ENCODE measurements at regions not wholly inside any gene's neighbourhood (a gene's known extent, or its start where the extent isn't known, plus 50 kb on each side); places are given as distances from the start of the nearest gene placed in this dataset.

DNA sequence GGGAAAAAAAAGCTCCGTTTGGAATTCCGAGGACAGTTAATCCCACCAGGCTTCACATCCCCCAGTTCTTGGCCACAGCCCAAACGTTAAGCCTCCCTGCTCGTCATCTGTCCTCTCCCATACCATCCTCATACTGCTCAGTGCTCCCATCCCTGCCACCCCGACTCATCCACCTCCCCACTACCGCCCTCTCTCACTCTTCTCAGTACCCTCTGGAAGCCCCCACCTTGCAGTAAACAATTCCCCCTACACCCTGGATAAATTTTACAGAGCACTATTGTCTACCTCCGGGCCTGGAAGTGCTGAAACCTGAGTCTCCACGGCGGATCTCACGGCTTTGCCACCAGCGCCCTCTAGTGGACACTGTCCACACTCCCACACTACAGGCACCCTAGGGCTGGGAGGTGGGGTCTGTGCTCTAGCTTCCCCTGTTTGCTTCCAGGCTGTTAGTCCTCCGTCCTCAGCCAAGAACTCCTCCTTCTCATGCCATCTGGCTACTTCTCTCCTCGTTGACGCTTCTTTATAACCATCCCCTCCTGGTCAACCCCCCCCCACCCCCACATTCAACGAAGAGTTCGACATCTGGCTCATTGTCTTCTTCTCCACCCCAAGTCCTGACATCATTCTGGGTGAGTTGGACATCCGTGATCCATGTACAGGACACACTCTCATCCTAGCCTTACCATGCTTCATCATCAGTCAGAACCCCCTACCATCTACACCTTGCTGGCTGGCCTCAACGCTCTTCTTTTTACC lies 54.5 kb downstream of the RTL9 start (continued):
- TF ChIP-seq, protein P1, sequence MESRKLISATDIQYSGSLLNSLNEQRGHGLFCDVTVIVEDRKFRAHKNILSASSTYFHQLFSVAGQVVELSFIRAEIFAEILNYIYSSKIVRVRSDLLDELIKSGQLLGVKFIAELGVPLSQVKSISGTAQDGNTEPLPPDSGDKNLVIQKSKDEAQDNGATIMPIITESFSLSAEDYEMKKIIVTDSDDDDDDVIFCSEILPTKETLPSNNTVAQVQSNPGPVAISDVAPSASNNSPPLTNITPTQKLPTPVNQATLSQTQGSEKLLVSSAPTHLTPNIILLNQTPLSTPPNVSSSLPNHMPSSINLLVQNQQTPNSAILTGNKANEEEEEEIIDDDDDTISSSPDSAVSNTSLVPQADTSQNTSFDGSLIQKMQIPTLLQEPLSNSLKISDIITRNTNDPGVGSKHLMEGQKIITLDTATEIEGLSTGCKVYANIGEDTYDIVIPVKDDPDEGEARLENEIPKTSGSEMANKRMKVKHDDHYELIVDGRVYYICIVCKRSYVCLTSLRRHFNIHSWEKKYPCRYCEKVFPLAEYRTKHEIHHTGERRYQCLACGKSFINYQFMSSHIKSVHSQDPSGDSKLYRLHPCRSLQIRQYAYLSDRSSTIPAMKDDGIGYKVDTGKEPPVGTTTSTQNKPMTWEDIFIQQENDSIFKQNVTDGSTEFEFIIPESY (IDR thresholded peaks at IDR 0.05; ENCODE audit: borderline replicate concordance, low read depth): no peak
- TF ChIP-seq POLR2AphosphoS5 (IDR thresholded peaks at IDR 0.05; ENCODE audit: low read depth, low read length) (no peak), RXRA (IDR thresholded peaks at IDR 0.05; ENCODE audit: borderline replicate concordance, low read depth) (no peak), TAF1 (IDR thresholded peaks at IDR 0.05; ENCODE audit: borderline replicate concordance, low read depth, low read length) (no peak), RAD21 (IDR thresholded peaks at IDR 0.05; ENCODE audit: low read length) (peak; percentile 72), NFIC (IDR thresholded peaks at IDR 0.05; ENCODE audit: borderline replicate concordance) (no peak), FOXJ3 (CRISPR knock-in tag; IDR thresholded peaks at IDR 0.05) (no peak)

DNA sequence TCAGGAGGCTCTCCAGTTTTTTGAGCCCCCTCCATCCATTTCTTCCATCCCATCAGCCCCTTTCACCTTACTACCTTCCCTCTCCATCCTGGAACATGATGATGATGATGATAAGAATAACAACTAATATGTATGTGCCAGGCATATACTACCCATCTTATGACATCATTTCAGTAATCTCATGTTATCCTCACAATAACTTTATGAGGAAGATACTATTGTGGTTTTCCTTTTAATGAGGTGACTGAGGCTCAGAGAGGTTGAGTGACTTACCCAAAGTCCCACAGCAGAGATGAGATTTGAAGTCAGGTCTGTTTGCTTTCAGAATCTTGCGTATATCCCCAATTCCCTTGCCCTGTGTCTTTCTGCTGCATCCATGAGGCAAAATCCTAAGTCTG lies 55.1 kb downstream of the RTL9 start:
- POLR2A ChIA-PET: no interaction called here
- WGBS (ENCODE audit: low lambda C conversion rate): 30% methylated on average over 1 of the region's 1 CpG

More for the DNA sequence above, 55.1 kb downstream of the RTL9 start:
- no peak for DNase-seq
- H3K27me3 ChIP-seq (ENCODE audit: insufficient read depth): no peaks in the 10 kb centered on the region; the same call in 1 of the 2 replicates
- no peaks in the 10 kb centered on the region for H4K20me1 ChIP-seq (ENCODE audit: insufficient read depth)
- H3K9ac ChIP-seq: no peak overlapping the region
- TF ChIP-seq, protein P2, sequence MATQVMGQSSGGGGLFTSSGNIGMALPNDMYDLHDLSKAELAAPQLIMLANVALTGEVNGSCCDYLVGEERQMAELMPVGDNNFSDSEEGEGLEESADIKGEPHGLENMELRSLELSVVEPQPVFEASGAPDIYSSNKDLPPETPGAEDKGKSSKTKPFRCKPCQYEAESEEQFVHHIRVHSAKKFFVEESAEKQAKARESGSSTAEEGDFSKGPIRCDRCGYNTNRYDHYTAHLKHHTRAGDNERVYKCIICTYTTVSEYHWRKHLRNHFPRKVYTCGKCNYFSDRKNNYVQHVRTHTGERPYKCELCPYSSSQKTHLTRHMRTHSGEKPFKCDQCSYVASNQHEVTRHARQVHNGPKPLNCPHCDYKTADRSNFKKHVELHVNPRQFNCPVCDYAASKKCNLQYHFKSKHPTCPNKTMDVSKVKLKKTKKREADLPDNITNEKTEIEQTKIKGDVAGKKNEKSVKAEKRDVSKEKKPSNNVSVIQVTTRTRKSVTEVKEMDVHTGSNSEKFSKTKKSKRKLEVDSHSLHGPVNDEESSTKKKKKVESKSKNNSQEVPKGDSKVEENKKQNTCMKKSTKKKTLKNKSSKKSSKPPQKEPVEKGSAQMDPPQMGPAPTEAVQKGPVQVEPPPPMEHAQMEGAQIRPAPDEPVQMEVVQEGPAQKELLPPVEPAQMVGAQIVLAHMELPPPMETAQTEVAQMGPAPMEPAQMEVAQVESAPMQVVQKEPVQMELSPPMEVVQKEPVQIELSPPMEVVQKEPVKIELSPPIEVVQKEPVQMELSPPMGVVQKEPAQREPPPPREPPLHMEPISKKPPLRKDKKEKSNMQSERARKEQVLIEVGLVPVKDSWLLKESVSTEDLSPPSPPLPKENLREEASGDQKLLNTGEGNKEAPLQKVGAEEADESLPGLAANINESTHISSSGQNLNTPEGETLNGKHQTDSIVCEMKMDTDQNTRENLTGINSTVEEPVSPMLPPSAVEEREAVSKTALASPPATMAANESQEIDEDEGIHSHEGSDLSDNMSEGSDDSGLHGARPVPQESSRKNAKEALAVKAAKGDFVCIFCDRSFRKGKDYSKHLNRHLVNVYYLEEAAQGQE (IDR thresholded peaks at IDR 0.05; ENCODE audit: low read depth, low read length): no peak
- no peak for TF ChIP-seq MEF2A (IDR thresholded peaks at IDR 0.05; ENCODE audit: borderline replicate concordance, low read depth)
- no peak for TF ChIP-seq EP300 (IDR thresholded peaks at IDR 0.05; ENCODE audit: borderline replicate concordance in 1 of 2, low read depth in 1 of 2, low read length in 1 of 2)
- TF ChIP-seq, protein P3, sequence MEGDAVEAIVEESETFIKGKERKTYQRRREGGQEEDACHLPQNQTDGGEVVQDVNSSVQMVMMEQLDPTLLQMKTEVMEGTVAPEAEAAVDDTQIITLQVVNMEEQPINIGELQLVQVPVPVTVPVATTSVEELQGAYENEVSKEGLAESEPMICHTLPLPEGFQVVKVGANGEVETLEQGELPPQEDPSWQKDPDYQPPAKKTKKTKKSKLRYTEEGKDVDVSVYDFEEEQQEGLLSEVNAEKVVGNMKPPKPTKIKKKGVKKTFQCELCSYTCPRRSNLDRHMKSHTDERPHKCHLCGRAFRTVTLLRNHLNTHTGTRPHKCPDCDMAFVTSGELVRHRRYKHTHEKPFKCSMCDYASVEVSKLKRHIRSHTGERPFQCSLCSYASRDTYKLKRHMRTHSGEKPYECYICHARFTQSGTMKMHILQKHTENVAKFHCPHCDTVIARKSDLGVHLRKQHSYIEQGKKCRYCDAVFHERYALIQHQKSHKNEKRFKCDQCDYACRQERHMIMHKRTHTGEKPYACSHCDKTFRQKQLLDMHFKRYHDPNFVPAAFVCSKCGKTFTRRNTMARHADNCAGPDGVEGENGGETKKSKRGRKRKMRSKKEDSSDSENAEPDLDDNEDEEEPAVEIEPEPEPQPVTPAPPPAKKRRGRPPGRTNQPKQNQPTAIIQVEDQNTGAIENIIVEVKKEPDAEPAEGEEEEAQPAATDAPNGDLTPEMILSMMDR (IDR thresholded peaks at IDR 0.05): no peak
- TF ChIP-seq, protein P4, sequence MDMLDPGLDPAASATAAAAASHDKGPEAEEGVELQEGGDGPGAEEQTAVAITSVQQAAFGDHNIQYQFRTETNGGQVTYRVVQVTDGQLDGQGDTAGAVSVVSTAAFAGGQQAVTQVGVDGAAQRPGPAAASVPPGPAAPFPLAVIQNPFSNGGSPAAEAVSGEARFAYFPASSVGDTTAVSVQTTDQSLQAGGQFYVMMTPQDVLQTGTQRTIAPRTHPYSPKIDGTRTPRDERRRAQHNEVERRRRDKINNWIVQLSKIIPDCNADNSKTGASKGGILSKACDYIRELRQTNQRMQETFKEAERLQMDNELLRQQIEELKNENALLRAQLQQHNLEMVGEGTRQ (IDR thresholded peaks at IDR 0.05; ENCODE audit: borderline replicate concordance, low read depth, low read length): no peak
- TF ChIP-seq GATA2 (CRISPR knock-in tag; IDR thresholded peaks at IDR 0.05): no peak
- TF ChIP-seq, protein P5, sequence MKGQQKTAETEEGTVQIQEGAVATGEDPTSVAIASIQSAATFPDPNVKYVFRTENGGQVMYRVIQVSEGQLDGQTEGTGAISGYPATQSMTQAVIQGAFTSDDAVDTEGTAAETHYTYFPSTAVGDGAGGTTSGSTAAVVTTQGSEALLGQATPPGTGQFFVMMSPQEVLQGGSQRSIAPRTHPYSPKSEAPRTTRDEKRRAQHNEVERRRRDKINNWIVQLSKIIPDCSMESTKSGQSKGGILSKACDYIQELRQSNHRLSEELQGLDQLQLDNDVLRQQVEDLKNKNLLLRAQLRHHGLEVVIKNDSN (IDR thresholded peaks at IDR 0.05; ENCODE audit: borderline replicate concordance, low read depth): no peak
- TF ChIP-seq, protein P6, sequence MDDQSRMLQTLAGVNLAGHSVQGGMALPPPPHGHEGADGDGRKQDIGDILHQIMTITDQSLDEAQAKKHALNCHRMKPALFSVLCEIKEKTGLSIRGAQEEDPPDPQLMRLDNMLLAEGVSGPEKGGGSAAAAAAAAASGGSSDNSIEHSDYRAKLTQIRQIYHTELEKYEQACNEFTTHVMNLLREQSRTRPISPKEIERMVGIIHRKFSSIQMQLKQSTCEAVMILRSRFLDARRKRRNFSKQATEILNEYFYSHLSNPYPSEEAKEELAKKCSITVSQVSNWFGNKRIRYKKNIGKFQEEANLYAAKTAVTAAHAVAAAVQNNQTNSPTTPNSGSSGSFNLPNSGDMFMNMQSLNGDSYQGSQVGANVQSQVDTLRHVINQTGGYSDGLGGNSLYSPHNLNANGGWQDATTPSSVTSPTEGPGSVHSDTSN (IDR thresholded peaks at IDR 0.05): no peak
- H3K9me2 ChIP-seq: no peaks in the 10 kb centered on the region
- H3F3A ChIP-seq (replicated peaks; ENCODE audit: insufficient read depth): peaks cover 7% of the 10 kb centered on the region
- H3K4me2 ChIP-seq: no peak overlapping the region
- no peaks in the 10 kb centered on the region for H3K79me2 ChIP-seq (ENCODE audit: insufficient read depth)
- H2AFZ ChIP-seq (ENCODE audit: low read depth): no peak overlapping the region
- H3K36me3 ChIP-seq (replicated peaks in 1 of 2; ENCODE audit: control insufficient read depth in 1 of 2, insufficient read depth in 2 of 2, low read length in 1 of 2): no peaks in the 10 kb centered on the region
- peaks cover 0 to 11% of the 10 kb centered on the region in 2 experiments; a peak in 1 of 4 replicates for H3K4me1 ChIP-seq (ENCODE audit: control insufficient read depth in 1 of 2, insufficient read depth in 2 of 2, low read depth in 1 of 2, low read length in 1 of 2)
- no peaks in the 10 kb centered on the region for H3K9me3 ChIP-seq
- H3K27ac ChIP-seq (ENCODE audit: low read depth in 2 of 2, low read length in 1 of 2): peak overlapping the region in 1 of 2 experiments; percentile 76; a peak in 1 of 4 replicates
- CTCF ChIA-PET: interaction anchor here (0.6 to 14.6 kb wide), 9 partner anchors 10 to 504 kb away, joined by 3 to 315 read pairs (median 5); no protein-coding TSS in a partner anchor
- no peak overlapping the region for H3K4me3 ChIP-seq (ENCODE audit: low read depth in 2 of 2, low read length in 1 of 2)
